ENCODE measurements at regions not wholly inside any gene's neighbourhood (a gene's known extent, or its start where the extent isn't known, plus 50 kb on each side); places are given as distances from the start of the nearest gene placed in this dataset.
"Not testable (repeated sequence)": the region's sequence is repeated elsewhere in the genome, so short reads cannot be mapped to it uniquely, and the experiment has no call there.

DNA sequence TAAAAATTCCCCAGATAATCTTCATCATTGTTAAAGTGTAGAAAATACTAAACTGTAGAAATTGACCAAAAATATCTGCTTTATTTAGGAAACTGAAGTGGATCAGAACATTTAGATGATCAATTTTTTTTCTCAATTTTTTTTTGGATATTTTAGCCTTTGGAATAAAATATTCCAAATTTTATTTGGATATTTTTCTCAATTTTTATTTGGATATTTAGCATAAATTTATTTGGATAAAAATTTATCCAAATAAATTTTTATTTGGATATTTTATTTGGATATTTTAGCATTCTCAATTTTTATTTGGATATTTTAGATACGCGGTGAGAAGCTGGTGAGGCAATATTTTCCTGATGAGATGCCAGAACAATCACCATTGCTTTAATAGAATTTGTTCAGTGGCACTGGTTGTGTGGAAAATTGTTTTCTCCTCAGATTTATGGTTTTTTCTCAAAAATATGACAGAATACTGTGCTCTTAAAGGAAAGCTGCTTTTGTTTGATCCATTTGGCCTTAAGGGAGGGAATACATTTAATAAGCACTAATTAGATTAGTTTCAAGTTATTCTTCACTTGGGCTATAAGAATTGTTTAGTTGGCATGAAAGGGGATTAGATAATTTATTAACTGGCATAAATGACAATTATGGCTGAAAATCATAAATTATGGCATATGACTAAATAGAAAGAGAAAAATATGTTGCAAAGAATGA, 470.1 kb downstream of the MFSD1 start:
- DNase-seq (ENCODE audit: low read depth): no peak

DNA sequence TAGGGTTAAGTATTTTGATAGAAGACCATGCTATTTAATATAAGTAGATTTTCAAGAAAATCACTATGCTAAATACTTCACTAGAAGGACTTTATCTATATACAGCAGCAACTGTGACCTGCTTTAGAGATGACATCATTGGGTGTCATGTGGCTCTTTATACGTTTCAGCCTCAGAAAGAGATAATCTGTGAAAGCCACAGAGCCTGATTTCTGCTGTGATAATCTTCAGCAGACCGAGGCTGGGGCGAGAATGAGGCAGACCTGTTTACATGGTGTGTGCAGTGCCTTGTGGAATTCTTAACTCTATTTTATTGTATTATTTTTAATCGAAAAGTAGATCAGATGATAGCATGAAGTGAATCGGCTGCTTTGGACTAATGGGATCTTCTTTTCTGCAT, 471.2 kb downstream of the MFSD1 start:
- no peak for DNase-seq (ENCODE audit: low read depth)

DNA sequence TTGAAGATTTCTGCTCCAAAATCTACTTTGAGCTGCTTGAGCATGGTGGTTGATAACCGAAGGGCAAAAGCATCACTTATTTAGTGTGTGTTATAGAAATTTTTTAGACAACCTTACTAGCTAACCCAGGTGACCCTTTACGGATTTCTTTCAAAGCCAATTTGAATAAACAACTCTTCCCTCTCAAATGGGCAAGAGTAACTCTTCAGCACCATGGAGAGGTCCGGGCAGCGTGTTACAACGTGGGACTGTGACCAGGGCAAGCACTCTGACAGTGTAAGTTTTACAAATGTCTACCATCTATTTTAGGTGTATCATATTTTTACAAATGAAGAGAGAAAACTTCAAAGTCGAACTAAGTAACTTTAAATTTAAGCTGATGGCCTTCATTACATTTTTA, 471.8 kb downstream of the MFSD1 start:
- no peak for DNase-seq (ENCODE audit: low read depth)

DNA sequence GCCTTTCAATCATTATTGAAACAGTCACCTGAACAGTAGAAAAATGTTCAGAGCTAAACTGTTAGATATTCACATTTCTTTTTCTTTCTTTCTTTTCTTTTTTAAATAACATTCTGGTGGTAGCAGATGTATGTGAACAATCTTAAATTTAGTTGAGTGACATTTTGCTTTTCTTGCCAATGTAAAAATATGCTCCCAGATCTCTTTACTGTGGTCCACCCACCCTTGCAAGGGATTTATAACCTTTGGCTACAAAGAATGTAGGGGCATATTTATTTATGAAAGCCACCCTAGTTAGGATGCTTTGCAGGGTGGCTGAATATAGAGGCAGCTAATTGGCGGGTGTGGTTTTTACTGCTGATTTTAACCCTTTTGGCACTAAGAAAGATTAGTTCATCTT, 473.9 kb downstream of the MFSD1 start:
- no peak for DNase-seq (ENCODE audit: low read depth)

DNA sequence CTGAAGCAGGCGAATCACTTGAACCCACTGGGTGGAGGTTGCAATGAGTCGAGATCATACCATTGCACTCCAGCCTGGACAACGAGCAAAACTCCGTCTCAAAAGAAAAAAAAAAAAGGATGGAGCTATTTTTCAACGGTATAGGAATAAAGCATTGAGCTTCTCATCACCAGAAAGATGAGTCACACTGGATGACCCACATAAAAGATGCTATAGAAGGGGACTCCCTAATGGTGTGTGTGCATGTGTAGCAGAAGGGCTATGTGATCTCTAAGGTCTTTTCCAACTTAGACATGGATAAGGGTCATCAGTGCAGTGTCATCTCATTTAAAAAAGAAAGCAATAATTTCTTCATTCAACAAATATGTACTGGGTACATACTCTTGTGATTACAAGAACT, 476.0 kb downstream of the MFSD1 start:
- no peak for DNase-seq (ENCODE audit: low read depth)

DNA sequence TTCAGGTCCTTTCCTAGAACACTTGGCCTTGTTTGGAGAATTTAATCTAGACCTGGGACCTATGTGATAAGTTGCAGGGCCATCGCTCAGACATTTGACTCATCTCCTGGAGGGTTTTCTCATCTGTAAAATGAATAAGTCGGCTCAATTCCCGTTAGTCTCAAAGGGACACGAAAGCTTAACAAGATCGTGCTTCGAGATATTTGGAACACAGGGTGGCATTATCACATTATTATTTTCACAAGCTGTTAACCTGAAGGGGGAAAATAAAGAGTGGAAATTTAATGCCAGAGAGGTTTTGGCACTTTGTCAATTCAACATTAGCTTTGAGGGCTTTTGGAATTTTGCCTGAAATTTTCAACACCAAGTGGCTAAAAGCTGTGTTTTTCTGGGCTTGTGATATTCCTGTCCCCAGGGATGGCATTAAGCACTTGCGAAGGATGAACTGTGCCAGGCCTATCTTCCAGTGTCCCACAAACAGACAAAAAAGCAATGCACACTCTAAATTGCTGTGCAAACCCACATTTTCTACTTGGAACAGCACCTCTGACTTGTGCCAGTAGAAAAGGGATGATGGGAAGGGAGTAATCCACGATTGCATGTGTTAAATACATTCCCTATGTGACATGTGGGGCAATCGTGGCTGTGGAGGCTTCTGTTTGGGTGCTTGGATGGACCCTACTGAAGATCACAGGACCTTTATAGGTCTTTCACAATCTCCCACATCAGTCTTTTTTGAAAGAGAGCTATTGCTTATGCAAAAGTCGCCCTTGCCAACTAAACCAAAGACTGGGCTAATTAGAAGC, 478.7 kb downstream of the MFSD1 start:
- no peak for DNase-seq (ENCODE audit: low read depth)

DNA sequence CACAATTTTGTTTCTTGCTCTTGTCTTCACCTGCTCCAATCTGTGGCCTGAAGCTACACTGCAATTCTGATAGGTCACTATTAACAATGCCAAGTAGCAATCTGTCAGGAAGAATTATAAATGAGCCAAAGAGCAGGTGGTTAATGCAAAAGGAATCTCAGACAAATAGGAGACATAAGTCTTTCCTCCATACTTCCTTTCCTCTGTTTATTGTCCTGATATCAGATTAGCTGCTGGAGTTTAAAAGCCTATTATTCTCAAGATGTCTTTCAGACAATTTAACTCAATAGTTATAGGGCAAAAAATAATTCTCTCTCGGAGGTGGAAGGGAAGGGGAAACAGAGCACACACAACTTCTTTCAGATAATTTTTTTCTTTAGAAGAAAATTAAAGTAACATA, 491.6 kb downstream of the MFSD1 start:
- DNase-seq (ENCODE audit: low read depth): no peak

DNA sequence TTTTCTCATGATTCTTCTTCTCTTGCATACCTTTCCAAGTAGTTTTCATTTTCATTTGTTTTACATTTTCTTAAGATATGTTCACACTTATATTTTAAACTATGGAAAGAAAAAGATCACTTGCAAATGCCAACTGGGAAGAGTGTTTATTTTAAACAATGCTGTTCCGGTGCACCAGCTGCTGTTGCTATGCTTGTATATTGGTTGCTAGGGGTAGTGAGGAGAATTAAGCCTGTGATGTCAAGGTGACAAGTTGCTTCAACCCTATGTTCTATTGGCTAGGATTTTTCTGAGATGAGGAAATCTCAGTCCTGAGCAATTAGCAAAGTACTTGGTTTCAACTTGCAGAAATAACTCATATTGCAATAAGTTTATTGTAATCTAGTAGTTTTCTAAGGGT, 500.1 kb downstream of the MFSD1 start:
- no peak for DNase-seq (ENCODE audit: low read depth)

DNA sequence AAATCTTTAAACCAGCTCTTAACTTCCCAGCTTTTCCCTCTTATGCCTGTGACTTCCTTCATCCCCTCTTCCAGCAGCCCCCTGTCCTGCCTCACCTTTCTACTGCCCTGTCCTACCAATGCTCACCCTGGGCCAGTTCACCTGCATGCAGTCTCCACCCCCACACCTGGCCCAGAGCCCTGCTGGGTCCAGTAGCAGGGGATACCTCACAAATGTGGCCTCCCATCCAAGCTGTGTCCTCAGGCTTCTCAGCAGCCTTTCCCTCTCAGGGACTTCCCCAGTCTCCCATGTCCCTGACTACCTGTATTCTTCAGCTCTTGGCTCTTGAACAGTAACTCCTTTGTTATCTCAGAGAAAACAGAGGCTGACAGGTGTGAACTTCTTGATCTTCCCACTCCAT, 503.2 kb downstream of the MFSD1 start:
- DNase-seq (ENCODE audit: low read depth): no peak

DNA sequence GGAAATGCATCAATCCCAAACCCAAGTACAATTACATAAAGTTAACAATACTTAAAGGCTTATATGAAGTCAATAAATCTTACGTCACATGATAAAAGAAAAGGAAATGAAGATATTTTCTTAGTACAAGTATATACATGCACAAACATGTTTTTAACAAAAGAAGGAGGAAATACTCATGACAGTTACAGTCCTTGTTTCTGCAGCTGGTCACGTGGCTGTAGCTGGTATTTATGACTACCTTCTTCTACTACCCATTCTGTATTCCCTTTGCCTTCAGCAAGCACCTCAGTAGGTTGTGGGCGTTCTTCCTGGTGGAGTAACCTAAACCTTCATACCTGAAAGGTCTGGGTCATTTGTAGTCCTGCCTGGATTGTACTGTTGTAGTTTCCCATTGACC, 514.9 kb downstream of the MFSD1 start:
- not testable (repeated sequence) for DNase-seq (ENCODE audit: low read depth)

DNA sequence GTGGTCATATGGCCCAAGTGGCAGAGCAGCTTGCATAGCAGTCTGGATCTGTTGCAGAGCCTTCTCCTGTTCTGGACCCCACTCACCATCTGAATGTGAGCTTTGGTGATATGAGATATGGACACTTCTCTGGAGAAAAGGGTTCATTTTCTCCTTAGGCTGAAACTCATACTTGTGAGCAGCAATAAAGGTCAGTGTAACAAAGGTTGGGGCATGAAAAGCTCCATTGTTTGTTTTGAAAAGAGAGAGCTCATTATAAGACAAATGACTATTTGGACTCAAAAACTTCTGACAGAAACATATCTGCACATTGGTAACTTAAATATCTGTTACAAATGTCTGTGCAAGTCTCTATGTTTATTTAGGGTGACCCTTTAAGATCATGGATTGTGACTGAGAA, 517.3 kb downstream of the MFSD1 start:
- no peak for DNase-seq (ENCODE audit: low read depth)

DNA sequence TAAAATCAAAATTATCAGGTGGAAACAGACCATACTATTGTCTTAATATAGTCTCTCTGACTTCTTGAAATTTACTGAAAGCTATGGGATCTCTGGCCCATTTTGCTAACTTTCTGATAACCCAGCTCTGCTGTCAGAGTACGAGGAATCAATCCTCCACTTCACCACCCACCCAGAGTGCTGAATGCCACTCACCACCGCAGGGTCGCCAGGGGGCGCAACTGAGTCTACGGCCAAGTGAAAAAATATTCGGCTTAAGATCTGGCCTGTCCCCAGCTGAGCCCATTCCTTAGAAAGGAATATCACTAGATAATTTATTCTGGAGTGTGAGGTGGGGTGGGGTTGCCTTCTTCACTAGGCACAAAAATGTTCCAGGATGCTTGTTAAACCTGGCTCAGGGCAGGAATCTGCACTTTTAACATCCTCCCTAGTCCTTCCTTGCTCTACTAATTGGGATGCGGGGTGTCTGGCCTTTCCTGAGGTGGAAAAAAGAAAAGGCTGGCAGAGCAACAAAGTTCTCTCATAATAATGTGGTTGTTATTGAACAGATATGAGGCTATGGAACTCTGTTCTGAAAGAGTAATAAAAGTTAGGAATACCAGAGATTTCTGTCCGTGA, 520.6 kb downstream of the MFSD1 start:
- no peak for DNase-seq (ENCODE audit: low read depth)

DNA sequence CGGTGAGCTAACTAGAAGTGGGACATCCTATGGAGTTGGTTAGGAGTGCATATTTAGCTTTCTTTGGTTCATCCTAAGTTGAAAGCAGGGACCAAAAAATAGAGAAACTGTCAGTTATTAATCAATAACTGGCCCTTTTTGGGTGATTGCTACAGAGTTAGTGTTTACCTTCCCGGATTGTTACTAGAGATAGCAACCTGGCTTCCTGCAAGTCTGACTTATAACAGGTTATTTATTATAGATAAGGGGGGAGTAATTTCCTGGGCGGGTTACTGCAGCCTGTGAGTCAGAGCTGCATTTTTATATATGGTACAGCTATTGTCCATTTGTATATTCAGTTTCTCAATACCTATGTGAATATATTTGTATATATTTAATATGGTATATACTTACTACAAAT, 522.0 kb downstream of the MFSD1 start:
- DNase-seq (ENCODE audit: low read depth): no peak

DNA sequence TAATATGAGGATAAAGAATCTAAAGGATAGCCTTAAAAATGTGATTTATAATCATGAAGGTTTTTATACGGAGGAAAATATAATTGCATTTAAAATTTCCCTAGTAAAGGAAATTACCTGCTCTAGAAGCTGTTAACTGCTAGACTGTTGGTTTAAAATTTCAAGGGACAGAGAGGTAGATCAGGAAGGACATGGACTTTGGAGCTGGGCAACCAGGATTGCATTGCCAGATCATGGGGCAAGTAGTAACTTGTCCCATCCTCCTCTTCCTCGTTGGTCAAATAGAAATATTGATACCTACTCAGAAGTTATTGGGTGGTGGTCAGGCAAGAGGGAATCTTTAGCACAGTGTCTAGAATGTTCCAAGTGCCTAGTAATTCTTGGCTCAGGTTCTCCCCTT, 525.1 kb downstream of the MFSD1 start:
- no peak for DNase-seq (ENCODE audit: low read depth)

DNA sequence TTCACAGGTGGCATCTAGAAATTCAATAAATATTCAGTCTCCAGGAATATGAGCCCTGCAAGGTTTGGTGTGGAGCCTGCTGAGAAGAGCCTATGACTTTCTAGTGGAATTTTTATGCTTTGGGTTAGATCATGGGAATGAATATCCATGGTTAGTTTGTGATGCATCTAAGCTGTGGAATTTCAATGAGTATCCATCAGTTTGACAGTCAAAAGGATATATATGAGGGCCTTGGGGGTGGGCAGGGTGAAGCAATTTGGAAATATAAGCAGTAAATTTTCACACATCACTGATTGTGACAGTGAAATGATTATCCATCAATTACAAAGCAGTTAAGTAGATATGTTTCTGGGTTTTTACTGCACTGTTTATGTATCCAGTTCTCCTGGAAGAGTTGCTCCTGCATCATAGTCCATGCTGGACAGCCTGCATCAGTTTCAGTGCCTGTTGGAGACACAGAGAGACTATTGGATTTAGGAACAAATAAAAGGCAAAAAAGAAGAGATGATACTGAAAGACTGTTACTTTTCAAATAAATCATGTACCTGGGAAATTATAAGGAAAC, 530.8 kb downstream of the MFSD1 start:
- no peak for DNase-seq (ENCODE audit: low read depth)

DNA sequence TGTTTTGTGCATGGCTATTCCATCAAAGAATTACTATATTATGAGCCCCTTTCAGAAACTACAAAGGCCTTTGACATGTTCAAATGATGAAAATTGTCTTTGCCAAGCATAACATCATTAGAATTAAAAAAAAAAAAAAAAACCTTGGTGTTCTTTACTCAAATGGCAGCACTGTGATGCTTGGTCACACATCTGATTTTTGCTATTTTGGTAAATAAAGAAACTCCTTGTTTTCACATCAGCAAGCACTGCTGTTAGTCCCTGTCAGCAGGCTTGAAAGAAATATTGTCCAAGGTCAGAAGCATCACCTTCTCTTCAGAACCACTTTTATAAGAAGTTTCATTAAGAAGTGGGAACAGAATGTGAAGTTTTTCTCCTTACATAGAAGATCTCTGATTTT, 537.3 kb downstream of the MFSD1 start:
- DNase-seq (ENCODE audit: low read depth): no peak

DNA sequence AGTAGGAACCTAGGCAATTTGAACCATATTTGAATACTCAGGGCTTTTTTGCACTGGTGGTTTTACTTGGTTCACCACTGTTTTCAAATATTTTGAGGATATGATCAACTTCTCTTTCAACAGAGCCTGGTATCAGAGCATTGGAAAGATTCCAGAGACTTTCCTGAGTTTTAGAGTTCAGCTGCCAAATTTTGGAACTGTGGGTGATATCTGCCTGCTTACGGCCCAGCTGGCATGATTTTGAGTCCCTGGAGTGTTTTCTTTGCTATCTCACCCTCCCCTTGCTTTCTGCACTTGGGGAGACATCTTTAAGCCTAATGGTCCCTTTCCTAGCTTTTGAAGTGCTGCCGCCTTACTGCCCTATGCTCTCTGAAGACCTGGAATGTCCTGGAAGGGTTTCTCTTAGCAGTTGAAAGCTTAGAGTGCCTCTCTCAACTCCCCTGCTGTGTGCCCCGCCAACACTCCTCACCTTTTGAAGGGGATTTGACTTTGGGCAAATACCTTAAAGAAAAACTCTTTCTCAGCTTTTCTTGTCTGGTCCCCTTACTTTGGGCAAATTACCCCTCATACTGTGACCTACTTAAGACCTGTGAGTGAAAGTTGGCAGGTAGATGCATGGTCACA, 539.1 kb downstream of the MFSD1 start:
- no peak for DNase-seq (ENCODE audit: low read depth)

DNA sequence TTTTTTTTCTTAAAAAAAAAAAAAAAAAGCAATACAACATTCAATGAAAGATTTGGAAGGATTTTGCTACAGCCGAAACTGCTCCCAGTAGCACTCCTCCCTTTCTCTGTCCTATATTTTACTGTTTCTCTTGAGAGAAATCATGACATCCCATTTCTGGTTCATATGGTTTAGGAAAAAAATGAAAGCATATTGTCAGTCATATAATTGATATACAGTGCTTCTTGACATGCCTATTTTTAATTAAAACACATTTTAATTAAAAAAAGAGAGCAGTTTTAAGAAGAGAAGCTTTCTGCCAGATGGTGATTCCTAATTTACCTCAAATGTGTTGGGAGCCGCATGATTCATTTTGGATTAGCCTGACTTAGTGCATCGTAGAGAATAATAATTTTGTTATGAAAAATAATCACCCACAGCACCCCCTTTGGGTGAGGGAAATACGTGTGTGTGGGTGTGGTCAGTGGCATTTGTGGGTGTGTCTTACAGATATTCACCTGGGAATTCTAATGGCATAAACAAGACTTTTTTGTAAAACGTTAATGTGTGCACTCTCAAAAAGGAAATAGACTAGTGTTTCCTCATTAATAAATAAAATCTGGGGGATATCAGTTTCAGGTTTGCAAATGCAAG, 544.5 kb downstream of the MFSD1 start:
- no peak for DNase-seq (ENCODE audit: low read depth)

DNA sequence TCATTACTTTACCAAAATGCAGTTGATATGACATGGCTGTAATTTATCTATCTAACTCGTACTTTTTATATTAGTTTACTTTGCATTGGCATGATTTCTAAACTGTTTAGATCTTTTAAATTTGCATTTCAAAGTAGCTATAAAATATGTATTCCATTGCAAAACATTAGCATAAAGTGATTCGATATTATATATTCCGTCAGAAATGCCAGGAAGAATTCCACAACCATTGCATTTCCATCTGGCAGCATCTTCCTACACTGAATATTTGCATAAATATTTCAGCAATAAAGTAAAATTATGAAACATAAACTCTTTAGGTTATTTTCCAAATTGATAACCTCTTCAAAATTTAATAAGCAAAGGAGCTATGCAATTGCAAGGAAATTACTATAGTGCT, 546.6 kb downstream of the MFSD1 start:
- DNase-seq (ENCODE audit: low read depth): no peak

DNA sequence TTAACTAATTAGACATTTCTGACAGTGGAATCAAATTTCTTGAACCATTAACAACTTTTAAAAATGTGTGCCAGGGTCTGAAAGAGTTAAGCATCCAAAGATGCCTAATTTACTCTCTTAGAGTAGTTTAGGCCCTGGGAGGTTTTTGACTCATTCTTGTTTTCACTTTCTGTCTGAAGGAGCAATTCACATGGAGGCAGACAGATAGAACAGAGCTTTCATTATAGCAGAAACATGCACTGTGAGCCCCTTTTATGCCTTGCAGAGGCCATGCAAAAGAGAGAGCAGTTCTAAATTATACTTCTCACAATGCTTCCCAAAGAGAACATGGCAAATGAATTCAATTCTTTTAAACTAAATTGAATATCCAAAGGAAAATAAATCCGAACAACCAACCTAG, 554.8 kb downstream of the MFSD1 start:
- DNase-seq (ENCODE audit: low read depth): no peak

DNA sequence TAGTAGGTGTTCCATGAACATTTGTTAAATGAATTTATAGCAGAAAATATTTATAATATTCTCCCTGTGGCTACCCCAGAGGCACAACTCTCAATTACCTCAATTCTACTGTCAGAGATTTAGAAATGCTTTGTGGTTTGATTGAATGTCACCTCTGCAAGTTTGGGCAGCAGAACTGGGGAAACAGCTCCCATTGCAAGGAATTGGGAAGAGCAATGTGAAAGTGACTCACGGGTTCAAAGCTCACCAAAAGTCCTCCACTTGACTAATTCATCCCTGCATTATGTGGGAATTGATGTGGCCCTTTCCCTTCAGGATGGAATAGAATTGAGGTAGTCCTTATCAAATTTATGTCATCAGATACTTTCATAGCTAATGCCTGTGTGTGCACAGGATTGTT, 562.7 kb downstream of the MFSD1 start:
- DNase-seq (ENCODE audit: low read depth): no peak

DNA sequence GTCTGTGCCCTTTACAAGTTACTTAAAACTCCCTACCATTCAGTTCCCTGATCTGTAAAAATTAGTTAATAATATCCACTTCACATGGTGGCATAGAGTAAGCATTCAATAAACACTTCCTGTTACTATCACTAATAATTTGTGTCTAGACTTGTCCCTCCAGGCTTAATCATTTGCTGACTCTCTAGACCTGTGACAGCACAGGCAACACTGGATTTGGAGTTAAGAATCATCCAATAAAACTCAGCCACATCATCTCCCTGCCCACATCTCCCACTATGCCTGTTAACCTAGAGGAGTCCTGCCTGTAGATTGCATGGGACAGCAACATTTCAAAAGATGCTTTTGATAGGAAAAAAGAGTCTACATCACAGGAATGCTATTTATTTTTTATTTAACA, 564.6 kb downstream of the MFSD1 start:
- DNase-seq (ENCODE audit: low read depth): no peak

Data from activated T-cell treated with anti-CD3 and anti-CD28 coated beads for 24 hours (primary cell).